WTC11 (cell line): ENCODE measurements at regions not wholly inside any gene's neighbourhood (a gene's known extent, or its start where the extent isn't known, plus 50 kb on each side); places are given as distances from the start of the nearest gene placed in this dataset.
A peak's percentile ranks its signal among the peaks of the same experiment; 100 is the strongest.
"Not testable (repeated sequence)": the region's sequence is repeated elsewhere in the genome, so short reads cannot be mapped to it uniquely, and the experiment has no call there.

ENCODE experiments used
- ATAC-seq: fragments of 200-7000 bp; cut with Tn5 transposase; 2 replicates; pipeline ENCODE4 v1.10.0; 2021; ENCODE audit warnings: mild to moderate bottlenecking, moderate library complexity
- CTCF ChIA-PET: fragments of 300-600 bp; sonication (Branson Sonifier 250); formaldehyde crosslinking; loops from one replicate; lab custom pipeline; 2021; ENCODE audit warnings: antibody characterized with exemption; lab: Charles Lee
- POLR2A ChIA-PET: fragments of 350-600 bp; sonication (Branson Sonifier 250); formaldehyde crosslinking; loops from one replicate; lab custom pipeline; 2021; ENCODE audit warnings: antibody characterized with exemption; lab: Charles Lee
- DNase-seq: peaks from one replicate; pipeline ENCODE4 v3.0.0; 2021; ENCODE audit warnings: low spot score
- H3K27ac Mint-ChIP-seq: 2 replicates; pipeline ENCODE4 v1.8.0; 2021; ENCODE audit warnings: mixed read lengths
- H3K27me3 Mint-ChIP-seq: 2 replicates; pipeline ENCODE4 v1.8.0; 2021; ENCODE audit warnings: low read depth, mild to moderate bottlenecking, moderate library complexity, mixed read lengths
- H3K36me3 Mint-ChIP-seq: 2 replicates; pipeline ENCODE4 v1.8.0; 2021; ENCODE audit warnings: mixed read lengths
- H3K4me1 Mint-ChIP-seq: 2 replicates; pipeline ENCODE4 v1.8.0; 2022; ENCODE audit warnings: mixed read lengths
- H3K4me3 Mint-ChIP-seq: 2 replicates; pipeline ENCODE4 v1.8.0; 2021; ENCODE audit warnings: mild to moderate bottlenecking, moderate library complexity, mixed read lengths
- H3K9me3 Mint-ChIP-seq: 2 replicates; pipeline ENCODE4 v1.8.0; 2021; ENCODE audit warnings: mixed read lengths
- ATF2 ChIP-seq: sonication (generic); formaldehyde crosslinking; IDR thresholded peaks from 2 replicates; pipeline ENCODE4 v1.8.1; 2022; ENCODE audit warnings: low read depth, missing genetic modification reagents, borderline replicate concordance
- CREB1 ChIP-seq: sonication (generic); formaldehyde crosslinking; IDR thresholded peaks from 2 replicates; pipeline ENCODE4 v1.8.0; 2023; ENCODE audit warnings: mild to moderate bottlenecking, missing genetic modification reagents
- CTCF ChIP-seq: fragments of 200-600 bp; IDR thresholded peaks from 2 replicates; pipeline ENCODE4 v1.8.0; 2022; ENCODE audit warnings: antibody characterized with exemption
- E2F1 ChIP-seq: sonication (generic); formaldehyde crosslinking; IDR thresholded peaks from 2 replicates; pipeline ENCODE4 v1.8.0; 2022; ENCODE audit warnings: mild to moderate bottlenecking, missing genetic modification reagents
- E2F4 ChIP-seq: sonication (generic); formaldehyde crosslinking; IDR thresholded peaks from 2 replicates; pipeline ENCODE4 v1.8.1; 2022; ENCODE audit warnings: low read depth, mild to moderate bottlenecking, moderate library complexity, missing genetic modification reagents, borderline replicate concordance
- EMX1 ChIP-seq: fragments of 250-450 bp; sonication (Bioruptor Pico); IDR thresholded peaks from 2 replicates; pipeline ENCODE4 v1.8.0; 2021; ENCODE audit warnings: mild to moderate bottlenecking
- GRHL2 ChIP-seq: fragments of 250-450 bp; sonication (Bioruptor Pico); IDR thresholded peaks from 2 replicates; pipeline ENCODE4 v1.8.0; 2022; ENCODE audit warnings: mild to moderate bottlenecking, moderate library complexity; ENCODE audit not compliant: insufficient replicate concordance, severe bottlenecking
- HMGA2 ChIP-seq: fragments of 250-450 bp; sonication (Bioruptor Pico); IDR thresholded peaks from 2 replicates; pipeline ENCODE4 v1.4.0; 2021; ENCODE audit warnings: mild to moderate bottlenecking, moderate library complexity
- HMGXB4 ChIP-seq: sonication (generic); formaldehyde crosslinking; IDR thresholded peaks from 2 replicates; pipeline ENCODE4 v1.8.1; 2023; ENCODE audit warnings: mild to moderate bottlenecking, moderate library complexity, missing genetic modification reagents
- IRF1 ChIP-seq: sonication (generic); formaldehyde crosslinking; IDR thresholded peaks from 2 replicates; pipeline ENCODE4 v1.8.0; 2023; ENCODE audit warnings: missing genetic modification reagents
- JUN ChIP-seq: sonication (generic); formaldehyde crosslinking; IDR thresholded peaks from 2 replicates; pipeline ENCODE4 v1.8.0; 2023; ENCODE audit warnings: mild to moderate bottlenecking, missing genetic modification reagents
- NFE2L1 ChIP-seq: sonication (generic); formaldehyde crosslinking; IDR thresholded peaks from 2 replicates; pipeline ENCODE4 v1.8.1; 2023; ENCODE audit warnings: missing genetic modification reagents
- NR3C1 ChIP-seq: sonication (generic); formaldehyde crosslinking; conservative IDR thresholded peaks from 2 replicates; pipeline ENCODE4 v1.8.1; 2023; ENCODE audit warnings: low read depth, mild to moderate bottlenecking, missing genetic modification reagents
- PREB ChIP-seq: sonication (generic); formaldehyde crosslinking; IDR thresholded peaks from 2 replicates; pipeline ENCODE4 v1.8.1; 2022; ENCODE audit warnings: mild to moderate bottlenecking, missing genetic modification reagents, moderate library complexity, borderline replicate concordance
- TEAD4 ChIP-seq: sonication (generic); formaldehyde crosslinking; IDR thresholded peaks from 2 replicates; pipeline ENCODE4 v1.8.0; 2022; ENCODE audit warnings: mild to moderate bottlenecking, missing genetic modification reagents
- TP53 ChIP-seq: sonication (generic); formaldehyde crosslinking; IDR thresholded peaks from 2 replicates; pipeline ENCODE4 v1.8.1; 2023; ENCODE audit warnings: mild to moderate bottlenecking, missing genetic modification reagents
- ZNF416 ChIP-seq: fragments of 250-450 bp; sonication (Bioruptor Pico); IDR thresholded peaks from 2 replicates; pipeline ENCODE4 v1.9.0; 2021; ENCODE audit warnings: mild to moderate bottlenecking, inconsistent platforms
- ZNF532 ChIP-seq: fragments of 250-450 bp; sonication (Bioruptor Pico); IDR thresholded peaks from 2 replicates; pipeline ENCODE4 v1.9.0; 2021; ENCODE audit warnings: mild to moderate bottlenecking, borderline replicate concordance

- Mint-ChIP-seq H3K27me3 (peaks cover 14% of the 10 kb centered on the region), H3K9me3 (peaks cover 73% of the 10 kb centered on the region), H3K4me3 (no peak overlapping the region), H3K36me3 (peaks cover 74% of the 10 kb centered on the region), H3K27ac (no peak overlapping the region), H3K4me1 (no peaks in the 10 kb centered on the region)
- POLR2A ChIA-PET: no interaction called here
- CTCF ChIA-PET: no interaction called here
- DNase-seq: peak; percentile 22
- TF ChIP-seq ATF2 (CRISPR knock-in tag): no peak
- peak; percentile 53 for TF ChIP-seq HMGA2 (CRISPR knock-in tag)
- TF ChIP-seq PREB: no peak
- TF ChIP-seq CTCF: peak; percentile 29; the same call in 1 of the 2 replicates
- no peak for TF ChIP-seq E2F4 (CRISPR knock-in tag)
- no peak for TF ChIP-seq EMX1 (CRISPR knock-in tag)
- no peak for TF ChIP-seq E2F1 (CRISPR knock-in tag)
- no peak for TF ChIP-seq CREB1 (CRISPR knock-in tag)
- TF ChIP-seq ZNF416 (CRISPR knock-in tag): no peak
- TF ChIP-seq, all 79 proteins: peak for 2
- ATAC-seq: no peak
Measured at GRCh38 chr14:106790189-106791036, 1264.0 kb downstream of the TMEM121 start.

GRCh38 chr14:106792543-106792942 lies 1266.2 kb downstream of the TMEM121 start:
- H3K4me3 Mint-ChIP-seq: no peak overlapping the region
- no peak overlapping the region for H3K27ac Mint-ChIP-seq
- peaks cover 9% of the 10 kb centered on the region for H3K27me3 Mint-ChIP-seq
- peaks cover 62% of the 10 kb centered on the region for H3K9me3 Mint-ChIP-seq
- H3K4me1 Mint-ChIP-seq: no peaks in the 10 kb centered on the region
- DNase-seq: no peak
- ChIA-PET POLR2A (no interaction called here), CTCF (no interaction called here)
- H3K36me3 Mint-ChIP-seq: peaks cover 62% of the 10 kb centered on the region
- TF ChIP-seq NFE2L1 (CRISPR knock-in tag) (no peak), GRHL2 (CRISPR knock-in tag) (no peak), TEAD4 (CRISPR knock-in tag) (no peak), TP53 (CRISPR knock-in tag) (no peak), HMGXB4 (CRISPR knock-in tag) (no peak), IRF1 (CRISPR knock-in tag) (no peak), JUN (no peak), NR3C1 (no peak), ZNF532 (CRISPR knock-in tag) (no peak)
- TF ChIP-seq, all 79 proteins: peak for 0
- no peak for ATAC-seq

- POLR2A ChIA-PET, H3K4me3 Mint-ChIP-seq, ATAC-seq, DNase-seq, CTCF ChIA-PET, H3K4me1 Mint-ChIP-seq, H3K27ac Mint-ChIP-seq: not testable (repeated sequence)
- Mint-ChIP-seq H3K9me3 (peaks cover 69% of the 10 kb centered on the region), H3K27me3 (peaks cover 16% of the 10 kb centered on the region), H3K36me3 (peaks cover 65% of the 10 kb centered on the region)
Measured at GRCh38 chr14:106798166-106798565, 1271.8 kb downstream of the TMEM121 start.
